HCT116 (cell line): ENCODE measurements at regions not wholly inside any gene's neighbourhood (a gene's known extent, or its start where the extent isn't known, plus 50 kb on each side); places are given as distances from the start of the nearest gene placed in this dataset.

Source experiments
- CEBPB ChIP-seq: IDR thresholded peaks from 2 replicates; pipeline ENCODE4 v1.6.1; 2012; ENCODE audit warnings: low read depth
- CTCF ChIP-seq, 3 experiments: fragments of 200-600 bp in 1 of 3; sonication (generic) in 1 of 3; IDR thresholded peaks in 2 of 3; conservative IDR thresholded peaks in 1 of 3; 2 replicates each; pipeline ENCODE4 v1.5.1; 2012 to 2017; ENCODE audit warnings: low read depth in 2 of 3, low read length in 2 of 3, antibody characterized with exemption in 1 of 3, borderline replicate concordance in 1 of 3, control low read depth in 1 of 3, mild to moderate bottlenecking in 1 of 3, mixed read lengths in 1 of 3, mixed run types in 1 of 3, moderate library complexity in 1 of 3; ENCODE audit not compliant: insufficient read depth in 1 of 3
- EZH2 ChIP-seq: fragments of 200-600 bp; sonication (generic); IDR thresholded peaks from 2 replicates; pipeline ENCODE4 v1.6.1; 2017; ENCODE audit warnings: antibody characterized with exemption, mixed run types
- EZH2phosphoT487 ChIP-seq: fragments of 200-600 bp; IDR thresholded peaks from 2 replicates; pipeline ENCODE4 v1.6.1; 2018; ENCODE audit warnings: antibody characterized with exemption, borderline replicate concordance
- JUND ChIP-seq: IDR thresholded peaks from 2 replicates; pipeline ENCODE4 v1.6.1; 2012
- POLR2A ChIP-seq: IDR thresholded peaks from 2 replicates; pipeline ENCODE4 v1.7.0; 2011; ENCODE audit warnings: borderline replicate concordance; ENCODE audit not compliant: insufficient read depth, insufficient read length; ENCODE audit errors: extremely low read depth
- REST ChIP-seq: IDR thresholded peaks from 2 replicates; pipeline ENCODE4 v1.6.1; 2012; ENCODE audit warnings: low read depth
- SRF ChIP-seq: IDR thresholded peaks from 2 replicates; pipeline ENCODE4 v1.6.1; 2012; ENCODE audit warnings: low read depth
- ZNF274 ChIP-seq: fragments of 200-500 bp; sonication (Bioruptor generic); IDR thresholded peaks from 2 replicates; pipeline ENCODE4 v1.6.1; 2014; ENCODE audit warnings: mild to moderate bottlenecking, low read depth, low read length, inconsistent platforms

- TF ChIP-seq CTCF (IDR thresholded peaks at IDR 0.05 in 2 of 3, conservative IDR thresholded peaks at IDR 0.05 in 1 of 3; ENCODE audit: borderline replicate concordance in 1 of 3, insufficient read depth in 1 of 3, low read depth in 2 of 3, low read length in 2 of 3) = no peak
- TF ChIP-seq EZH2phosphoT487 = no peak
- no peak for TF ChIP-seq POLR2A
- no peak for TF ChIP-seq EZH2
- no peak for TF ChIP-seq JUND
- TF ChIP-seq ZNF274 = no peak
- TF ChIP-seq REST = no peak
- TF ChIP-seq CEBPB = no peak
- TF ChIP-seq SRF = no peak
These were observed 399.9 kb downstream of the DOK5 start for GRCh38 chr20:54875307-54875706.
